VCaP (cell line): ENCODE measurements at regions not wholly inside any gene's neighbourhood (a gene's known extent, or its start where the extent isn't known, plus 50 kb on each side); places are given as distances from the start of the nearest gene placed in this dataset.

Source experiments
- H3K27ac ChIP-seq: fragments of 450-650 bp; 2 replicates; pipeline ENCODE4 v1.5.1; 2017
- CTCF ChIP-seq: fragments of 450-650 bp; conservative IDR thresholded peaks from 2 replicates; pipeline ENCODE4 v1.5.1; 2017; ENCODE audit warnings: mild to moderate bottlenecking, moderate library complexity

- H3K27ac ChIP-seq: no peak overlapping the region
- TF ChIP-seq CTCF: no peak
These were observed 571.4 kb downstream of the MN1 start for GRCh38 chr22:27230189-27230588.

- TF ChIP-seq CTCF: no peak
- no peak overlapping the region for H3K27ac ChIP-seq
These were observed 570.3 kb downstream of the MN1 start for GRCh38 chr22:27231266-27231665.

GRCh38 chr22:27232077-27232476 is 569.5 kb downstream of the MN1 start:
- no peak overlapping the region for H3K27ac ChIP-seq
- TF ChIP-seq CTCF: no peak

GRCh38 chr22:27237080-27237741 is 564.3 kb downstream of the MN1 start:
- TF ChIP-seq CTCF: no peak
- H3K27ac ChIP-seq: no peak overlapping the region

- TF ChIP-seq CTCF: no peak
- H3K27ac ChIP-seq: no peak overlapping the region
These were observed 562.5 kb downstream of the MN1 start for GRCh38 chr22:27238935-27239510.

- no peak for TF ChIP-seq CTCF
- H3K27ac ChIP-seq: no peak overlapping the region
These were observed 562.0 kb downstream of the MN1 start for GRCh38 chr22:27239520-27239919.

GRCh38 chr22:27240298-27241075 is 561.1 kb downstream of the MN1 start:
- TF ChIP-seq CTCF: no peak
- H3K27ac ChIP-seq: no peak overlapping the region
